Fibroblast of skin of left quadriceps (primary cell): ENCODE measurements at regions not wholly inside any gene's neighbourhood (a gene's known extent, or its start where the extent isn't known, plus 50 kb on each side); places are given as distances from the start of the nearest gene placed in this dataset.

ENCODE experiments used
- DNase-seq, 2 experiments: peaks; one replicate each; pipeline ENCODE4 v3.0.0-alpha.2; 2013; ENCODE audit warnings: low read depth in 2 of 2

- DNase-seq: peak; percentile 62 to 63
These were observed 160.4 kb downstream of the NUP35 start for GRCh38 chr2:183284606-183285005.

GRCh38 chr2:183291436-183291835 lies 167.2 kb downstream of the NUP35 start:
- DNase-seq: no peak

- DNase-seq: no peak
These were observed 167.8 kb downstream of the NUP35 start for GRCh38 chr2:183292028-183292427.

GRCh38 chr2:183339311-183339710 lies 215.1 kb downstream of the NUP35 start:
- DNase-seq: no peak

GRCh38 chr2:183341057-183341456 lies 216.8 kb downstream of the NUP35 start:
- no peak for DNase-seq

GRCh38 chr2:183347969-183348368 lies 223.7 kb downstream of the NUP35 start:
- no peak for DNase-seq

GRCh38 chr2:183348492-183348891 lies 224.2 kb downstream of the NUP35 start:
- DNase-seq: no peak

GRCh38 chr2:183349091-183349490 lies 224.8 kb downstream of the NUP35 start:
- DNase-seq: no peak

GRCh38 chr2:183359867-183360266 lies 235.6 kb downstream of the NUP35 start:
- DNase-seq: peak in 1 of 2 experiments; percentile 0

- no peak for DNase-seq
These were observed 247.3 kb downstream of the NUP35 start for GRCh38 chr2:183371545-183371944.

GRCh38 chr2:183375821-183376220 lies 251.6 kb downstream of the NUP35 start:
- DNase-seq: no peak

- DNase-seq: no peak
These were observed 259.6 kb downstream of the NUP35 start for GRCh38 chr2:183383854-183384253.

- DNase-seq: no peak
These were observed 265.4 kb downstream of the NUP35 start for GRCh38 chr2:183389546-183390080.

GRCh38 chr2:183390109-183390508 lies 265.9 kb downstream of the NUP35 start:
- no peak for DNase-seq

- DNase-seq: no peak
These were observed 280.1 kb downstream of the NUP35 start for GRCh38 chr2:183404392-183404791.

GRCh38 chr2:183408562-183408961 lies 284.3 kb downstream of the NUP35 start:
- DNase-seq: no peak

- DNase-seq: no peak
These were observed 285.4 kb downstream of the NUP35 start for GRCh38 chr2:183409662-183410061.

GRCh38 chr2:183416753-183417152 lies 292.5 kb downstream of the NUP35 start:
- no peak for DNase-seq

GRCh38 chr2:183426825-183427224 lies 302.6 kb downstream of the NUP35 start:
- DNase-seq: no peak

- no peak for DNase-seq
These were observed 303.3 kb downstream of the NUP35 start for GRCh38 chr2:183427558-183427957.

GRCh38 chr2:183428881-183429280 lies 304.6 kb downstream of the NUP35 start:
- no peak for DNase-seq

GRCh38 chr2:183438541-183438940 lies 314.3 kb downstream of the NUP35 start:
- DNase-seq: no peak

- DNase-seq: no peak
These were observed 330.8 kb downstream of the NUP35 start for GRCh38 chr2:183455056-183455455.

GRCh38 chr2:183456177-183456576 lies 331.9 kb downstream of the NUP35 start:
- no peak for DNase-seq
